Breast epithelium (tissue), 4 donors: ENCODE measurements at regions not wholly inside any gene's neighbourhood (a gene's known extent, or its start where the extent isn't known, plus 50 kb on each side); places are given as distances from the start of the nearest gene placed in this dataset.

Experiments used
- DNase-seq, 2 donors: peaks; one replicate each; pipeline ENCODE4 v3.0.0-alpha.2; 2019; ENCODE audit warnings: low spot score in 2 of 2
- H3K27ac ChIP-seq, 2 donors: fragments of 200-600 bp; sonication (generic) in 1 of 2; one replicate each; pipeline ENCODE4 v1.5.1; 2016 to 2019; ENCODE audit warnings: mild to moderate bottlenecking in 1 of 2
- H3K27me3 ChIP-seq, 2 donors: fragments of 200-600 bp; sonication (generic) in 1 of 2; one replicate each; pipeline versions ENCODE4 v1.5.1 to v1.6.0; 2017 to 2019; ENCODE audit warnings: control low read depth in 1 of 2, mild to moderate bottlenecking in 1 of 2
- H3K36me3 ChIP-seq: fragments of 200-600 bp; one replicate; pipeline ENCODE4 v1.5.1; 2019
- H3K4me1 ChIP-seq, 2 donors: fragments of 200-600 bp; sonication (generic); one replicate each; pipeline ENCODE4 v1.5.1; 2016 to 2019; ENCODE audit warnings: control low read depth in 1 of 2
- H3K4me3 ChIP-seq, 3 donors: fragments of 200-600 bp; sonication (generic); 1 replicate in 2 of 3; 2 replicates in 1 of 3; pipeline ENCODE4 v1.5.1; 2016 to 2019; ENCODE audit warnings: mild to moderate bottlenecking in 3 of 3, moderate library complexity in 2 of 3
- H3K9me3 ChIP-seq, 2 donors: fragments of 200-600 bp; sonication (generic) in 1 of 2; one replicate each; pipeline ENCODE4 v1.5.1; 2016 to 2019; ENCODE audit warnings: control low read depth in 1 of 2
- POLR2A ChIP-seq: fragments of 450-650 bp; IDR thresholded peaks from one replicate; pipeline ENCODE4 v1.6.1; 2016; ENCODE audit warnings: antibody characterized with exemption, mild to moderate bottlenecking, moderate library complexity
- POLR2AphosphoS5 ChIP-seq, 3 donors: sonication (generic); formaldehyde crosslinking; IDR thresholded peaks; one replicate each; pipeline ENCODE4 v1.6.1; 2017; ENCODE audit warnings: antibody characterized with exemption in 3 of 3
- intact Hi-C: fragments of 100-400 bp; cut with DNase I; formaldehyde crosslinking; loops from one replicate; pipeline ENCODE4 v1.15.1; 2023; ENCODE audit warnings: low total_unique reads
- TF ChIP-seq, protein P1 (sequence below), 3 donors: fragments of 450-650 bp; IDR thresholded peaks; one replicate each; pipeline ENCODE4 v1.5.1; 2016 to 2017; ENCODE audit warnings: antibody characterized with exemption in 3 of 3, mild to moderate bottlenecking in 3 of 3, moderate library complexity in 3 of 3

- Histone ChIP-seq H3K36me3 (no peaks in the 10 kb centered on the region), H3K27me3 (no peaks in the 10 kb centered on the region), H3K9me3 (no peaks in the 10 kb centered on the region), H3K4me1 (no peaks in the 10 kb centered on the region), H3K27ac (no peak overlapping the region), H3K4me3 (no peak overlapping the region)
- no peak for TF ChIP-seq POLR2A
- TF ChIP-seq POLR2AphosphoS5 (IDR thresholded peaks at IDR 0.05): no peak
- TF ChIP-seq, protein P1, sequence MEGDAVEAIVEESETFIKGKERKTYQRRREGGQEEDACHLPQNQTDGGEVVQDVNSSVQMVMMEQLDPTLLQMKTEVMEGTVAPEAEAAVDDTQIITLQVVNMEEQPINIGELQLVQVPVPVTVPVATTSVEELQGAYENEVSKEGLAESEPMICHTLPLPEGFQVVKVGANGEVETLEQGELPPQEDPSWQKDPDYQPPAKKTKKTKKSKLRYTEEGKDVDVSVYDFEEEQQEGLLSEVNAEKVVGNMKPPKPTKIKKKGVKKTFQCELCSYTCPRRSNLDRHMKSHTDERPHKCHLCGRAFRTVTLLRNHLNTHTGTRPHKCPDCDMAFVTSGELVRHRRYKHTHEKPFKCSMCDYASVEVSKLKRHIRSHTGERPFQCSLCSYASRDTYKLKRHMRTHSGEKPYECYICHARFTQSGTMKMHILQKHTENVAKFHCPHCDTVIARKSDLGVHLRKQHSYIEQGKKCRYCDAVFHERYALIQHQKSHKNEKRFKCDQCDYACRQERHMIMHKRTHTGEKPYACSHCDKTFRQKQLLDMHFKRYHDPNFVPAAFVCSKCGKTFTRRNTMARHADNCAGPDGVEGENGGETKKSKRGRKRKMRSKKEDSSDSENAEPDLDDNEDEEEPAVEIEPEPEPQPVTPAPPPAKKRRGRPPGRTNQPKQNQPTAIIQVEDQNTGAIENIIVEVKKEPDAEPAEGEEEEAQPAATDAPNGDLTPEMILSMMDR (IDR thresholded peaks at IDR 0.05): no peak
- intact Hi-C loops: no loop called here
- no peak for DNase-seq
Measured at GRCh38 chr12:118528625-118529024, 152.3 kb downstream of the SUDS3 start.

DNA sequence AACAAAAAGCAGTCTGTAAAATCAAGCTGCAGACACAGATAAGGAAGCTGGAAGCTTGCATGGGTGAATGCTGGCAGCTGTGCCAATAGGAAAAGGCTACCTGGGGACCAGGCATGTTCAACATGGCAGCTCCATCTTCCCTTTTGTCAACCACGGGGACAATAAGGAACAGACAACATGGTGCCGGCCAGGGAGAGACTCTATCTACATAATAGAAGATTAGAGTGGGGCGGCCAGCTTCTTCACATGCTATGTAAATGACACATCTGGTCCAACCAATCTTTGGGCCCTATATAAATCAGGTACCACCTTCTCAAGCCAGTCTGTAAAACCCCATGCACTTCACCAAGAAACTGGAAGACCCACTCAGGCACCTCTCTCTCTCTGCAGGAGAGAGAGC lies 157.6 kb downstream of the SUDS3 start:
- intact Hi-C loops: no loop called here
- H3K27ac ChIP-seq: no peak overlapping the region
- DNase-seq: no peak
- H3K4me1 ChIP-seq: no peaks in the 10 kb centered on the region
- no peak for TF ChIP-seq POLR2AphosphoS5 (IDR thresholded peaks at IDR 0.05)
- TF ChIP-seq, protein P1 (IDR thresholded peaks at IDR 0.05): no peak
- no peak for TF ChIP-seq POLR2A
- no peaks in the 10 kb centered on the region for H3K9me3 ChIP-seq
- peaks cover 0 to 5% of the 10 kb centered on the region in 2 donors for H3K27me3 ChIP-seq
- H3K4me3 ChIP-seq: no peak overlapping the region
- H3K36me3 ChIP-seq: no peaks in the 10 kb centered on the region

DNA sequence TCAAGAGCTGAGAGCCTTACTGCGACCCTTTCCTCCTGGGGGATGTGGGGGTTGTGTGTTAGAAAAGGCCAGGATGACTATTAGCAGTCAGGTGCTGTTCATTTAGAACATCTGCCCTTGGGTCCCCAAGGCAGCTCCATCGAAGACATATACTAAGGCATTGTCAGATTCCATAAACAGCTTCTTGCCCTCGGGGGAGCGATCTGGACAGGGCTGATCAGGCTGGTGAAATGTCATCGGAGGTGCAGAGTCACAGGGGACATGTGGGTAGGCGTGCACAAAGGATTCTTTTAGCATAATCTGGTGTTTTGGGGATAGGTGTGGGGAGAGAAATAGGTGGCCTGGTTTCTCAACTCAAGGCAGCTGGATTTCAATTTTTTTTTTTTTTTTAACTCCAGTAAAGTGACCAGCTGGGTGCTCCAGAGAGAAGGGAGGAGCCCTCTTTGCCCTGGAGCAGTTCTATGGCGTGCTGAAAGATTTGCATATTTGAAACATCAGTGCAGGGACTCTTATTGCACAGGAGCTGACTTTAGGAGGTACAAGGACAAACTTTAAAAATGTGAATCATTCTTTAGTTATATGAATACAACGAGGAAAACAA lies 160.1 kb downstream of the SUDS3 start:
- H3K4me1 ChIP-seq: no peaks in the 10 kb centered on the region
- TF ChIP-seq POLR2A (no peak), POLR2AphosphoS5 (IDR thresholded peaks at IDR 0.05) (no peak)
- TF ChIP-seq, protein P1 (IDR thresholded peaks at IDR 0.05): no peak
- DNase-seq: no peak
- no peak overlapping the region for H3K4me3 ChIP-seq
- H3K27me3 ChIP-seq: peaks cover 0 to 5% of the 10 kb centered on the region in 2 donors
- H3K9me3 ChIP-seq: no peaks in the 10 kb centered on the region
- intact Hi-C loops: no loop called here
- H3K27ac ChIP-seq: no peak overlapping the region
- H3K36me3 ChIP-seq: no peaks in the 10 kb centered on the region

GRCh38 chr12:118537481-118537917 lies 161.1 kb downstream of the SUDS3 start:
- H3K27me3 ChIP-seq: peaks cover 0 to 5% of the 10 kb centered on the region in 2 donors
- no peak for TF ChIP-seq POLR2AphosphoS5 (IDR thresholded peaks at IDR 0.05)
- TF ChIP-seq, protein P1 (IDR thresholded peaks at IDR 0.05): no peak
- no peak for TF ChIP-seq POLR2A
- H3K27ac ChIP-seq: no peak overlapping the region
- intact Hi-C loops: no loop called here
- no peak for DNase-seq
- no peaks in the 10 kb centered on the region for H3K36me3 ChIP-seq
- H3K9me3 ChIP-seq: no peaks in the 10 kb centered on the region
- no peaks in the 10 kb centered on the region for H3K4me1 ChIP-seq
- no peak overlapping the region for H3K4me3 ChIP-seq

DNA sequence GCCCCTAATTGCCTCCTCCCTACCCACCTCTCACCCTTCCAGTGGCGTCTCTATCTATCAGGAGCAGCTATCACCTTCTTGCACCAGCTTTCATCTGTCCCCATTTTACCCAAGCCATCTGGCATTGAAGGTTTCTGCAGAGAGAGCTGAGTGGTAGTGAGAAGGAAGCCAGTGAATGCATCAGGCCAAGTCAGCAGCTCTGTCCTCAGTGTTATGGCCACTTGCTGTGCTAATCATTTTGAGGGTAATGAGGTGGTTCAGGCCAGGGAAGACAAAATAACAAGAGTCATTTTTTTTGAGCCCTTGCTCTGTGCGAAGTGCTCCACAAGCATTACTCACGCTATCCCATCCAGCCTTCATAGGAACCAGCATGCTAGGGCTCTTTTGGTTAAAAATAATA lies 164.7 kb downstream of the SUDS3 start:
- H3K27me3 ChIP-seq: peaks cover 0 to 5% of the 10 kb centered on the region in 2 donors
- DNase-seq: no peak
- no peaks in the 10 kb centered on the region for H3K4me1 ChIP-seq
- no peak overlapping the region for H3K4me3 ChIP-seq
- H3K9me3 ChIP-seq: no peaks in the 10 kb centered on the region
- no peak for TF ChIP-seq POLR2AphosphoS5 (IDR thresholded peaks at IDR 0.05)
- TF ChIP-seq, protein P1 (IDR thresholded peaks at IDR 0.05): no peak
- no peaks in the 10 kb centered on the region for H3K36me3 ChIP-seq
- H3K27ac ChIP-seq: no peak overlapping the region
- intact Hi-C loops: no loop called here
